Right lobe of liver (tissue), 6 donors: ENCODE measurements at regions not wholly inside any gene's neighbourhood (a gene's known extent, or its start where the extent isn't known, plus 50 kb on each side); places are given as distances from the start of the nearest gene placed in this dataset.

ENCODE experiments used
- ATAC-seq, 4 donors: fragments of 200-7000 bp; cut with Tn5 transposase; one replicate each; pipeline ENCODE4 v1.9.1; 2020; ENCODE audit warnings: mild to moderate bottlenecking in 4 of 4, moderate library complexity in 4 of 4
- DNase-seq, 3 donors: peaks; one replicate each; pipeline ENCODE4 v3.0.0-alpha.2; 2020
- H3K27ac ChIP-seq, 3 donors: fragments of 200-600 bp; one replicate each; pipeline ENCODE4 v1.8.0; 2022
- H3K27me3 ChIP-seq, 2 donors: fragments of 200-600 bp; one replicate each; pipeline ENCODE4 v1.8.0; 2022
- H3K36me3 ChIP-seq, 4 donors: fragments of 200-600 bp; sonication (generic) in 1 of 4; one replicate each; pipeline versions ENCODE4 v1.5.1 to v1.8.0; 2017 to 2022; ENCODE audit warnings: control low read depth in 1 of 4
- H3K4me1 ChIP-seq, 4 donors: fragments of 200-600 bp; sonication (generic) in 1 of 4; one replicate each; pipeline versions ENCODE4 v1.5.1 to v1.8.0; 2017 to 2022; ENCODE audit warnings: control low read depth in 1 of 4
- H3K4me3 ChIP-seq, 3 donors: fragments of 200-600 bp; one replicate each; pipeline ENCODE4 v1.8.0; 2022
- H3K9me3 ChIP-seq, 4 donors: fragments of 200-600 bp; sonication (generic) in 1 of 4; one replicate each; pipeline versions ENCODE4 v1.5.1 to v1.8.0; 2017 to 2022; ENCODE audit warnings: control low read depth in 1 of 4
- POLR2A ChIP-seq: fragments of 450-650 bp; IDR thresholded peaks from one replicate; pipeline ENCODE4 v1.6.1; 2017; ENCODE audit warnings: antibody characterized with exemption, mild to moderate bottlenecking
- WGBS: methylation state at CpG from one replicate; pipeline ENCODE4 v1.1.6; 2018; ENCODE audit warnings: low coverage, low lambda C conversion rate; ENCODE audit not compliant: insufficient coverage; ENCODE audit errors: missing lambda C conversion rate; 5-methylcytosine and 5-hydroxymethylcytosine counted together
- intact Hi-C, 2 donors: fragments of 100-400 bp; cut with DNase I; formaldehyde crosslinking; loops; one replicate each; pipeline versions ENCODE4 v1.11.2 to v1.14.1; 2022
- TF ChIP-seq, protein P1 (sequence below), 4 donors: fragments of 200-600 bp in 3 of 4; fragments of 450-650 bp in 1 of 4; IDR thresholded peaks; one replicate each; pipeline versions ENCODE4 v1.5.1 to v1.8.0; 2016 to 2022; ENCODE audit warnings: antibody characterized with exemption in 4 of 4, mild to moderate bottlenecking in 2 of 4
- donor health status: DM: no; HTN: yes; CAD: no.
- donor health status: DM: no; HTN: no; CAD: no.
- donor health status: DM: no; HTN: no; CAD: no.
- donor health status: DM: no; HTN: yes; CAD: no.
- donor health status: DM: no; HTN: yes; CAD: no.

DNA sequence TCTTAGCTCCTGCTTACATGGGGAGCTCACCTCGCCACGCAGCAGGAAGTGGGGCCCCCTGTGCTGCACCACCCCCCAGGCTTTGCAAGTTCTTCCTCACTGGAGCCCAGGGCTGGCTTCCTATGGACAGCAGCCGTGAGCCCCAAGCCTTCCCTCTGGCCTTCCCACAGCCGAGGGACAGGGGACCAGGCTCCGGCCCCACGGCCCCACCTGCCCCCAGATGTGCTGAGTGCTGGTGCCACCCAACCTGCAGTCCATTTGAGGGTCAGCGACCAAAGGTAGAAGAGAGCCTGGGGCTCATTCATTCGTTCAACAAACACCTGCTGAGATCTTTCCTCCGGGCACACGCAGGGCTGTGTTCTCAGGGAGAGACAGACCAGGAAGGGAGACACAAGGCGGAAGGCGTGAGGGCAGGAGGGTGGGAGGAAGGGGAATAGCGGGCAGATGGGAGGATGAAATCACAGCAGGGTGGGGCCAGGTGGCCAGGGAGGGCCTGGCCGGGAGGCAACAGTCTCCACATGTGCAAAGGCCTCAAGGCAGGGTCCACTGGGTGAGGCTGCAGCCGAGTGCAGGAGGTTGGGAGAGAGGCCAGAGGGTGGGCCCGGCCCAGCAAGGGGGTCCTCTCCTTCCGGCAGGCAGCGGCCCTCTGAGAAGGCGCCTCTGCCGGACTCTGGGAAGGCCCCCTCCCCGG lies 100.1 kb downstream of the FOXL3 start:
- DNase-seq (peak in 2 of 3 donors; percentile 9 to 49), ATAC-seq (no peak)
- H3K27ac ChIP-seq: no peak overlapping the region
- intact Hi-C loops: no loop called here
- no peaks in the 10 kb centered on the region for H3K27me3 ChIP-seq
- H3K36me3 ChIP-seq: no peaks in the 10 kb centered on the region
- TF ChIP-seq POLR2A: no peak
- TF ChIP-seq, protein P1, sequence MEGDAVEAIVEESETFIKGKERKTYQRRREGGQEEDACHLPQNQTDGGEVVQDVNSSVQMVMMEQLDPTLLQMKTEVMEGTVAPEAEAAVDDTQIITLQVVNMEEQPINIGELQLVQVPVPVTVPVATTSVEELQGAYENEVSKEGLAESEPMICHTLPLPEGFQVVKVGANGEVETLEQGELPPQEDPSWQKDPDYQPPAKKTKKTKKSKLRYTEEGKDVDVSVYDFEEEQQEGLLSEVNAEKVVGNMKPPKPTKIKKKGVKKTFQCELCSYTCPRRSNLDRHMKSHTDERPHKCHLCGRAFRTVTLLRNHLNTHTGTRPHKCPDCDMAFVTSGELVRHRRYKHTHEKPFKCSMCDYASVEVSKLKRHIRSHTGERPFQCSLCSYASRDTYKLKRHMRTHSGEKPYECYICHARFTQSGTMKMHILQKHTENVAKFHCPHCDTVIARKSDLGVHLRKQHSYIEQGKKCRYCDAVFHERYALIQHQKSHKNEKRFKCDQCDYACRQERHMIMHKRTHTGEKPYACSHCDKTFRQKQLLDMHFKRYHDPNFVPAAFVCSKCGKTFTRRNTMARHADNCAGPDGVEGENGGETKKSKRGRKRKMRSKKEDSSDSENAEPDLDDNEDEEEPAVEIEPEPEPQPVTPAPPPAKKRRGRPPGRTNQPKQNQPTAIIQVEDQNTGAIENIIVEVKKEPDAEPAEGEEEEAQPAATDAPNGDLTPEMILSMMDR (IDR thresholded peaks at IDR 0.05): no peak
- WGBS: 80% methylated on average over 2 of the region's 21 CpGs
- no peak overlapping the region for H3K4me3 ChIP-seq
- no peaks in the 10 kb centered on the region for H3K9me3 ChIP-seq
- H3K4me1 ChIP-seq: no peaks in the 10 kb centered on the region

DNA sequence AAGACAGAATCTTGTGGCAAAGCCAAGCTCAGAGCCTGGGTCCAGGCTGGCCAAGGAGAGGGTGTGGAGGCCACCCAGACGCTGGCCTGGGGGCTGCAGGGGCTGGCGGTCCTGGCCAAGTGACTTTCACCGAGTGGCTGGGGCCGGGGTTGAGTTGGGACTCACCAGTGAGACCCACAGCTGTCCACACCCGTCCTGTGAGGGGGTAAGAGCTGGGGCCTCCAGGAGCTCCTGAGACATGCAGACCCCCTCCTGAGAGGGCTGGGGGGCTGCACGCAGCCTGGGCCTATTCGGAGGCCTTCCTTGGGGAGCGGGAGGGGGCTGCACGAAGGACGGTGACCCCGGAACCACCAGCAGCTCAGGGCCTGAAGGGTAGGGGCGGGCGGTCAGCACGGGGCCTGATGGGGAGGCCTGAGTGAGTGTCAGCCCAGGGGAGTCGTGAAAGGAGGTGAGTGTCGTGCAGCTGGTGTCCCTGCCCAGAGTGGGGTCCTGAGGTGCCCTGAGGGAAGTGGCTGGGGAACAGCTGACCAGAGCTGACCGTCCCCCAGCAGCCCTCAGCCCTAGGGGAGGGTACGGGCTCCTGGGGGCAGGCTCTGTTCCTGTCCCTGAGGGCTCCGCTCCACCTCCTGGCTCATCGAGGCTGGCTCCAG lies 100.9 kb downstream of the FOXL3 start:
- no peaks in the 10 kb centered on the region for H3K36me3 ChIP-seq
- 80% methylated on average over 1 of the region's 20 CpGs for WGBS
- intact Hi-C loops: no loop called here

DNA sequence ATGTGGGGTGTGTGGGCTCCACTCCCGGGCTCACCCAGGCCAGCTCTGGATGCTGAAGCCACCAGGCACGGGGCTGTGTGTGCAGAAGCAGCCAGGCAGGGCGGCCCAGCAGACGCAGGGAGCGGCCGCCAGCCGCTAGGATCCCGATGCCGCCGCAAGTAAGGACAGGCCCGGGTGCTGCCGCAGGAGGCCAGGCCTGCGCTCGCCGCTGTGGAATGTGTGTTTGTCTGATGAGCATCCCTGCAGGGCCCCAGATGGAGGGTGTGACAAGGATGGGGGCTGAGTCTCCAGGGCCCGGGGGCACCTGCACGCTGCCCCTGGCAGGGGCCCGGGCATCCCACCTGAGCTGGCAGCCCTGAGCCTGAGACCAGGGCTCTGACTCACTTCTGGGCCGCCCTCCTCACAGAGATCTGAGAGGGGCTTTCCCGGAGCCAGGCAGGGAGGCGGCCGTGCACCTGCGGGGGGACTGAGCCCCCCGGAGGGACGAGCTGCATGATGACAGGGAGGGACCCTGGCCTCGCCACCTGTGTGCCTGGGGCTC lies 101.5 kb downstream of the FOXL3 start:
- Histone ChIP-seq H3K36me3 (no peaks in the 10 kb centered on the region), H3K9me3 (peaks cover 0 to 7% (median 0%) of the 10 kb centered on the region in 4 donors), H3K27ac (no peak overlapping the region), H3K4me3 (no peak overlapping the region), H3K27me3 (no peaks in the 10 kb centered on the region), H3K4me1 (no peaks in the 10 kb centered on the region)
- TF ChIP-seq, protein P1 (IDR thresholded peaks at IDR 0.05): no peak
- no peak for TF ChIP-seq POLR2A
- no peak for ATAC-seq
- no CpG with 5 or more reads among the region's 26 CpGs for WGBS
- intact Hi-C loops: no loop called here
- DNase-seq: peak; percentile 10 to 50 (median 29)

More for the DNA sequence above, 100.9 kb downstream of the FOXL3 start:
- no peaks in the 10 kb centered on the region for H3K4me1 ChIP-seq
- peak in 1 of 4 donors; percentile 10 for ATAC-seq
- no peaks in the 10 kb centered on the region for H3K27me3 ChIP-seq
- H3K4me3 ChIP-seq: no peak overlapping the region
- peaks cover 0 to 7% (median 0%) of the 10 kb centered on the region in 4 donors for H3K9me3 ChIP-seq
- no peak overlapping the region for H3K27ac ChIP-seq
- no peak for TF ChIP-seq POLR2A
- TF ChIP-seq, protein P1 (IDR thresholded peaks at IDR 0.05): no peak
- DNase-seq: peak in 2 of 3 donors; percentile 39 to 49

DNA sequence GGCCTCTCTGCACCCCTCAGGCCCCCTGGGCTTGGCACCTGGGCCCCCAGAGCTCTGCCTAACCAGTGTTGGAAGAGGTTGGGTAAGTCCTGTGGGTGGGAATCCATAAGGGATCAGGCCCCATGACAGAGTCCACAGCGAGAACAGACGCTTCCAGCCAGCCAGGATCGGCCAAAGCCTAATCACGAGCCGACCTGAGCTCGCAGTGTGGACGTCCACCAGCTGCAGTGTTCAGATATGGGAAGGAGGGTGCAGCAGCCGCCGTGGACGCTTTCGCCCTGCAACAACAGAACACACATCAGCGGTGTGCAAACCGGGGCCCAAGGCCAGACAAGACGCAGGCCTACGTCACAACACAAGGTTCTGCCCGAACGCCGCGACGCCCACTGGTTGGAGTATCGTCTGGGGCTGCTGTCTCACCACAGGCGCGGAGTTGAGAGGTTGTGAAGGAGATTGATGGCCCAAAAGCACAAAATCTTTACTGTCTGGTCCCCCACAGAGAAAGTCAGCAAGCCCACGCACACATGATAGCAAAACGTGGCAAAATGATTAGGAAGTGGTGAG lies 102.1 kb downstream of the FOXL3 start:
- Histone ChIP-seq H3K27ac (no peak overlapping the region), H3K27me3 (no peaks in the 10 kb centered on the region), H3K4me1 (no peaks in the 10 kb centered on the region), H3K36me3 (no peaks in the 10 kb centered on the region), H3K9me3 (peaks cover 0 to 7% (median 0%) of the 10 kb centered on the region in 4 donors), H3K4me3 (no peak overlapping the region)
- TF ChIP-seq POLR2A: no peak
- TF ChIP-seq, protein P1 (IDR thresholded peaks at IDR 0.05): no peak
- 93% methylated on average over 12 of the region's 25 CpGs for WGBS
- intact Hi-C loops: no loop called here
- ATAC-seq: no peak
- DNase-seq: peak; percentile 9 to 44 (median 33)
